Prostate gland (tissue), 2 donors: ENCODE measurements at regions not wholly inside any gene's neighbourhood (a gene's known extent, or its start where the extent isn't known, plus 50 kb on each side); places are given as distances from the start of the nearest gene placed in this dataset.

ENCODE experiments used
- POLR2A ChIP-seq: fragments of 450-650 bp; IDR thresholded peaks from one replicate; pipeline ENCODE4 v1.6.1; 2016; ENCODE audit warnings: antibody characterized with exemption, mild to moderate bottlenecking
- POLR2AphosphoS5 ChIP-seq: sonication (generic); formaldehyde crosslinking; IDR thresholded peaks from one replicate; pipeline ENCODE4 v1.6.1; 2017; ENCODE audit warnings: antibody characterized with exemption
- TF ChIP-seq, protein P1 (sequence below), 4 experiments: fragments of 200-600 bp in 2 of 4; fragments of 450-650 bp in 2 of 4; sonication (generic) in 2 of 4; IDR thresholded peaks; 1 replicate in 3 of 4; 2 replicates in 1 of 4; pipeline ENCODE4 v1.5.1; 2016 to 2019; ENCODE audit warnings: antibody characterized with exemption in 4 of 4, mild to moderate bottlenecking in 2 of 4, moderate library complexity in 2 of 4

DNA sequence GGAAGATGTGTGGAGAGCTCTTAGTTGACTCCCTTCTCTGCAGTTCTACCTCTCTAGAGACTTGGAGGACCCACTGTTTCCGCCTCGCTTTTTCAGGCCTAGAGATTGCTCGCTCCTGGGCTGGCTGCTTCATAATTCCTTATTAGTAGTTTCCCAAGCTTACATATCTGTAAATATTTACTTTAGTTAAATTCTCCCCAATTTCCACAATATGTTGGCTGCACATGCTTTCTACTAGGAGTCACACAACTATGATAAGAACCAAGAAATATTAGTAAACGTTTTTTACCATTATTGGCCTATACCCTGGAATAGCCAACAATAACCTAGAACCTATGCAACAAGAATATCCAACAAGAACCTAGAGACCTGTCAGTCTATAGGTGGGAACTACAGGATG, 129.0 kb upstream of the RUNX1 start:
- TF ChIP-seq, protein P1, sequence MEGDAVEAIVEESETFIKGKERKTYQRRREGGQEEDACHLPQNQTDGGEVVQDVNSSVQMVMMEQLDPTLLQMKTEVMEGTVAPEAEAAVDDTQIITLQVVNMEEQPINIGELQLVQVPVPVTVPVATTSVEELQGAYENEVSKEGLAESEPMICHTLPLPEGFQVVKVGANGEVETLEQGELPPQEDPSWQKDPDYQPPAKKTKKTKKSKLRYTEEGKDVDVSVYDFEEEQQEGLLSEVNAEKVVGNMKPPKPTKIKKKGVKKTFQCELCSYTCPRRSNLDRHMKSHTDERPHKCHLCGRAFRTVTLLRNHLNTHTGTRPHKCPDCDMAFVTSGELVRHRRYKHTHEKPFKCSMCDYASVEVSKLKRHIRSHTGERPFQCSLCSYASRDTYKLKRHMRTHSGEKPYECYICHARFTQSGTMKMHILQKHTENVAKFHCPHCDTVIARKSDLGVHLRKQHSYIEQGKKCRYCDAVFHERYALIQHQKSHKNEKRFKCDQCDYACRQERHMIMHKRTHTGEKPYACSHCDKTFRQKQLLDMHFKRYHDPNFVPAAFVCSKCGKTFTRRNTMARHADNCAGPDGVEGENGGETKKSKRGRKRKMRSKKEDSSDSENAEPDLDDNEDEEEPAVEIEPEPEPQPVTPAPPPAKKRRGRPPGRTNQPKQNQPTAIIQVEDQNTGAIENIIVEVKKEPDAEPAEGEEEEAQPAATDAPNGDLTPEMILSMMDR (IDR thresholded peaks at IDR 0.05) = no peak
- TF ChIP-seq POLR2A (no peak), POLR2AphosphoS5 (no peak)
